NCI-H748 treated with DMSO at 0.1 percent for 48 hours (cell line): ENCODE measurements at regions not wholly inside any gene's neighbourhood (a gene's known extent, or its start where the extent isn't known, plus 50 kb on each side); places are given as distances from the start of the nearest gene placed in this dataset.
"Not testable (repeated sequence)": the region's sequence is repeated elsewhere in the genome, so short reads cannot be mapped to it uniquely, and the experiment has no call there.

ENCODE experiments used
- DNase-seq: peaks from one replicate; lab custom pipeline; 2025; lab: John Stamatoyannopoulos, UW

- DNase-seq: no peak
These were observed 227.7 kb downstream of the VAPA start for GRCh38 chr18:10141559-10141958.

- no peak for DNase-seq
These were observed 228.2 kb downstream of the VAPA start for GRCh38 chr18:10142056-10142455.

- no peak for DNase-seq
These were observed 228.8 kb downstream of the VAPA start for GRCh38 chr18:10142496-10143160.

- no peak for DNase-seq
These were observed 229.8 kb downstream of the VAPA start for GRCh38 chr18:10143596-10143995.

- no peak for DNase-seq
These were observed 231.7 kb downstream of the VAPA start for GRCh38 chr18:10145546-10145945.

GRCh38 chr18:10147226-10147625 is 233.4 kb downstream of the VAPA start:
- DNase-seq: no peak

GRCh38 chr18:10147752-10148151 is 233.9 kb downstream of the VAPA start:
- DNase-seq: no peak

- no peak for DNase-seq
These were observed 234.5 kb downstream of the VAPA start for GRCh38 chr18:10148189-10148929.

- no peak for DNase-seq
These were observed 236.1 kb downstream of the VAPA start for GRCh38 chr18:10149768-10150556.

- DNase-seq: not testable (repeated sequence)
These were observed 236.8 kb downstream of the VAPA start for GRCh38 chr18:10150576-10150975.

- no peak for DNase-seq
These were observed 238.7 kb downstream of the VAPA start for GRCh38 chr18:10152475-10152874.

GRCh38 chr18:10153924-10154752 is 240.3 kb downstream of the VAPA start:
- no peak for DNase-seq

- no peak for DNase-seq
These were observed 243.9 kb downstream of the VAPA start for GRCh38 chr18:10157706-10158105.

- DNase-seq: no peak
These were observed 246.4 kb downstream of the VAPA start for GRCh38 chr18:10160251-10160650.

GRCh38 chr18:10161315-10161714 is 247.5 kb downstream of the VAPA start:
- DNase-seq: no peak

- DNase-seq: no peak
These were observed 248.5 kb downstream of the VAPA start for GRCh38 chr18:10162340-10162739.

- DNase-seq: peak; percentile 1
These were observed 250.7 kb downstream of the VAPA start for GRCh38 chr18:10164271-10165071.

GRCh38 chr18:10166164-10166807 is 252.5 kb downstream of the VAPA start:
- DNase-seq: no peak

GRCh38 chr18:10167759-10168158 is 253.9 kb downstream of the VAPA start:
- DNase-seq: no peak

- no peak for DNase-seq
These were observed 254.7 kb downstream of the VAPA start for GRCh38 chr18:10168477-10168876.
